ENCODE measurements at regions not wholly inside any gene's neighbourhood (a gene's known extent, or its start where the extent isn't known, plus 50 kb on each side); places are given as distances from the start of the nearest gene placed in this dataset.

GRCh38 chr10:123303581-123304337 lies 149.6 kb downstream of the BUB3 start:
- no peaks in the 10 kb centered on the region for H3K36me3 ChIP-seq
- peaks cover 0 to 9% (median 0%) of the 10 kb centered on the region in 4 donors for H3K4me1 ChIP-seq
- H3K27me3 ChIP-seq = no peaks in the 10 kb centered on the region
- no peaks in the 10 kb centered on the region for H3K9me3 ChIP-seq
- 87% methylated on average over 6 of the region's 6 CpGs for WGBS
- TF ChIP-seq CTCF (IDR thresholded peaks at IDR 0.05) (no peak), POLR2A (IDR thresholded peaks at IDR 0.05; ENCODE audit: low read depth) (no peak), POLR2AphosphoS5 (IDR thresholded peaks at IDR 0.05) (no peak), EP300 (IDR thresholded peaks at IDR 0.05) (no peak)
- H3K27ac ChIP-seq (replicated peaks in 1 of 4) = no peak overlapping the region
- no peak overlapping the region for H3K4me3 ChIP-seq
- DNase-seq (ENCODE audit: extremely low spot score) = no peak
- intact Hi-C loops (cut with DNase I) = no loop called here

- Histone ChIP-seq H3K4me1 (peaks cover 0 to 9% (median 0%) of the 10 kb centered on the region in 4 donors), H3K27ac (replicated peaks in 1 of 4) (no peak overlapping the region), H3K4me3 (no peak overlapping the region), H3K36me3 (no peaks in the 10 kb centered on the region), H3K27me3 (no peaks in the 10 kb centered on the region), H3K9me3 (no peaks in the 10 kb centered on the region)
- intact Hi-C loops (cut with DNase I) = no loop called here
- DNase-seq (ENCODE audit: extremely low spot score) = no peak
- no peak for TF ChIP-seq EP300 (IDR thresholded peaks at IDR 0.05)
- TF ChIP-seq POLR2AphosphoS5 (IDR thresholded peaks at IDR 0.05) = no peak
- no peak for TF ChIP-seq POLR2A (IDR thresholded peaks at IDR 0.05; ENCODE audit: low read depth)
- TF ChIP-seq CTCF (IDR thresholded peaks at IDR 0.05) = no peak
These were observed 151.5 kb downstream of the BUB3 start for GRCh38 chr10:123305671-123306070.

GRCh38 chr10:123306290-123306689 lies 152.1 kb downstream of the BUB3 start:
- TF ChIP-seq POLR2AphosphoS5 (IDR thresholded peaks at IDR 0.05) = no peak
- TF ChIP-seq EP300 (IDR thresholded peaks at IDR 0.05) = no peak
- no peak for TF ChIP-seq POLR2A (IDR thresholded peaks at IDR 0.05; ENCODE audit: low read depth)
- TF ChIP-seq CTCF (IDR thresholded peaks at IDR 0.05) = no peak
- no peak overlapping the region for H3K4me3 ChIP-seq
- no peak overlapping the region for H3K27ac ChIP-seq (replicated peaks in 1 of 4)
- WGBS = 89% methylated on average over 7 of the region's 7 CpGs
- no peaks in the 10 kb centered on the region for H3K36me3 ChIP-seq
- intact Hi-C loops (cut with DNase I) = no loop called here
- peaks cover 0 to 3% (median 0%) of the 10 kb centered on the region in 4 donors for H3K4me1 ChIP-seq
- no peaks in the 10 kb centered on the region for H3K27me3 ChIP-seq
- DNase-seq (ENCODE audit: extremely low spot score) = peak; percentile 91
- H3K9me3 ChIP-seq = no peaks in the 10 kb centered on the region

GRCh38 chr10:123309731-123310130 lies 155.5 kb downstream of the BUB3 start:
- intact Hi-C loops (cut with DNase I) = no loop called here
- WGBS = 62% methylated on average over 6 of the region's 6 CpGs
- no peak overlapping the region for H3K27ac ChIP-seq (replicated peaks in 1 of 4)
- H3K9me3 ChIP-seq = no peaks in the 10 kb centered on the region
- H3K4me3 ChIP-seq = no peak overlapping the region
- no peaks in the 10 kb centered on the region for H3K4me1 ChIP-seq
- no peak for TF ChIP-seq CTCF (IDR thresholded peaks at IDR 0.05)
- TF ChIP-seq POLR2A (IDR thresholded peaks at IDR 0.05; ENCODE audit: low read depth) = no peak
- no peak for TF ChIP-seq EP300 (IDR thresholded peaks at IDR 0.05)
- TF ChIP-seq POLR2AphosphoS5 (IDR thresholded peaks at IDR 0.05) = no peak
- DNase-seq (ENCODE audit: extremely low spot score) = peak; percentile 31
- no peaks in the 10 kb centered on the region for H3K36me3 ChIP-seq
- H3K27me3 ChIP-seq = no peaks in the 10 kb centered on the region

GRCh38 chr10:123316776-123317175 lies 162.6 kb downstream of the BUB3 start:
- peak; percentile 47 for DNase-seq (ENCODE audit: extremely low spot score)
- TF ChIP-seq EP300 (IDR thresholded peaks at IDR 0.05) (no peak), POLR2AphosphoS5 (IDR thresholded peaks at IDR 0.05) (no peak), POLR2A (IDR thresholded peaks at IDR 0.05; ENCODE audit: low read depth) (no peak), CTCF (IDR thresholded peaks at IDR 0.05) (no peak)

More at GRCh38 chr10:123316776-123317175, 162.6 kb downstream of the BUB3 start:
- intact Hi-C loops (cut with DNase I) = no loop called here
- 100% methylated on average over 1 of the region's 1 CpG for WGBS
- Histone ChIP-seq H3K36me3 (no peaks in the 10 kb centered on the region), H3K4me1 (peaks cover 0 to 8% (median 4%) of the 10 kb centered on the region in 4 donors), H3K27me3 (no peaks in the 10 kb centered on the region), H3K9me3 (no peaks in the 10 kb centered on the region), H3K4me3 (no peak overlapping the region), H3K27ac (replicated peaks in 1 of 4) (no peak overlapping the region)
